Loucy (cell line): ENCODE measurements at regions not wholly inside any gene's neighbourhood (a gene's known extent, or its start where the extent isn't known, plus 50 kb on each side); places are given as distances from the start of the nearest gene placed in this dataset.

Experiments
- EZH2phosphoT487 ChIP-seq: fragments of 200-600 bp; IDR thresholded peaks from 2 replicates; pipeline ENCODE4 v1.6.1; 2018; ENCODE audit warnings: antibody characterized with exemption, mild to moderate bottlenecking, moderate library complexity, borderline replicate concordance
- TF ChIP-seq, protein P1 (sequence below): fragments of 200-600 bp; sonication (generic); conservative IDR thresholded peaks from 2 replicates; pipeline ENCODE4 v1.5.1; 2014; ENCODE audit warnings: mild to moderate bottlenecking, antibody characterized with exemption, low read length

GRCh38 chr12:125650587-125650986 lies 585.4 kb downstream of the AACS start:
- TF ChIP-seq, protein P1, sequence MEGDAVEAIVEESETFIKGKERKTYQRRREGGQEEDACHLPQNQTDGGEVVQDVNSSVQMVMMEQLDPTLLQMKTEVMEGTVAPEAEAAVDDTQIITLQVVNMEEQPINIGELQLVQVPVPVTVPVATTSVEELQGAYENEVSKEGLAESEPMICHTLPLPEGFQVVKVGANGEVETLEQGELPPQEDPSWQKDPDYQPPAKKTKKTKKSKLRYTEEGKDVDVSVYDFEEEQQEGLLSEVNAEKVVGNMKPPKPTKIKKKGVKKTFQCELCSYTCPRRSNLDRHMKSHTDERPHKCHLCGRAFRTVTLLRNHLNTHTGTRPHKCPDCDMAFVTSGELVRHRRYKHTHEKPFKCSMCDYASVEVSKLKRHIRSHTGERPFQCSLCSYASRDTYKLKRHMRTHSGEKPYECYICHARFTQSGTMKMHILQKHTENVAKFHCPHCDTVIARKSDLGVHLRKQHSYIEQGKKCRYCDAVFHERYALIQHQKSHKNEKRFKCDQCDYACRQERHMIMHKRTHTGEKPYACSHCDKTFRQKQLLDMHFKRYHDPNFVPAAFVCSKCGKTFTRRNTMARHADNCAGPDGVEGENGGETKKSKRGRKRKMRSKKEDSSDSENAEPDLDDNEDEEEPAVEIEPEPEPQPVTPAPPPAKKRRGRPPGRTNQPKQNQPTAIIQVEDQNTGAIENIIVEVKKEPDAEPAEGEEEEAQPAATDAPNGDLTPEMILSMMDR, result no peak
- no peak for TF ChIP-seq EZH2phosphoT487
